ENCODE measurements at regions not wholly inside any gene's neighbourhood (a gene's known extent, or its start where the extent isn't known, plus 50 kb on each side); places are given as distances from the start of the nearest gene placed in this dataset.

DNA sequence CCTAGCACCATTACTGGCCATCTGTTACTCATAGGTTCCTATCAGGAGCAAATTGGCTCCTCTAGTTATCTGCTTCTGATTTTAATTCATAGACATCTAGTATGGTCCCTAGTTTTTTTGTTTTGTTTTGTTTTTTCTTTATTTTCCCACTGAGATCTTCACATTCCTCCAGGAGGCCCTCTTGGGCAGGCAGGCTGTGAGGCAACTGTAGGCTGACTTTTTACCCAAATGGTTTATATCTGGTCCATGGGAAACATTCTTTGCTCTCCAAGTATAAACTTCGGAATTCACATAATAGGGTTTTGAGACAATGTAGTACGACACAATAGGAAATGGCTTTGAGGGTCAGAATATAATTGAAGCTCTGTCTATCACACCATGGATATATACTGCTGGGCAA, 250.9 kb upstream of the DAB2 start:
- TF ChIP-seq CTCF (IDR thresholded peaks at IDR 0.05) (no peak), POLR2A (IDR thresholded peaks at IDR 0.05) (no peak), POLR2AphosphoS5 (IDR thresholded peaks at IDR 0.05) (no peak)
